SW 1271 (cell line): ENCODE measurements at regions not wholly inside any gene's neighbourhood (a gene's known extent, or its start where the extent isn't known, plus 50 kb on each side); places are given as distances from the start of the nearest gene placed in this dataset.

Source experiments
- DNase-seq, 2 experiments: peaks; one replicate each; lab custom pipeline; 2025; lab: John Stamatoyannopoulos, UW

DNA sequence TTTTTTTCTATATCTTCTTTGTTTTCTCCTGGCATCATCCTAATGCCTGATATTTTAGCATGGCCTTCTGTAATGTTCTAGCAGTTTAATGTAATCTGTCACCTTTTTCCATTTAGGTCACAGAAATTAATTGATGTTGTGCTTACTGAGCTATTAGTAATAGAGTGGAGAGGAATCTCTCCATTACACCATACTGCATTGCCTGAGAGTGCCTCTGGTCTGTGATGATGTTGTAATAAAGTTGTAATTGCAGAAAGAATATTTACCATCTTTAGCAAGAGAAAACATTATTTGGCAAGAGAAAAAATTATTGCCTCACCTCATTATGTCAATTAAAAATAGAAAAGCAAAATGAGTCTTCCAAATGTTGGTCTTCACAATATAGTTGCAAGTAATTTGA, 213.2 kb downstream of the KCNJ3 start:
- no peak for DNase-seq

DNA sequence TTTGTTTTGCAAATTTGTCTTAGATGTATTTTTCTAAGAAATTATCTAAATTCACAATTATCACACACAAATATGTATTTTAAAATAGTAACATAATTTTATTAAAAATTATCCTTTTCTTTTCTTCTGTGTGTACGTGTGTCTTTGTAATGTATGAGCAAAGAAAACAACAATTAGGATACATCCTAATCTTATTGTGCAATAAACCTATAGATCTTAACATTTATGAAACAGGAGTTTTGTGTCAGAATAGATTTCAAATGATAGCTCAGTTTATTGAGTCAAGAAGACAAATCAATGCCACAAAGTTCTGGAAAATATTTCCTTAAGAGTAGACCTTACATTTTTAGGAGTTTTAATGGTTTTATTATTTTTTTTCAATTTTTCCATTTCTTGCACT, 212.2 kb downstream of the KCNJ3 start:
- DNase-seq: no peak

DNA sequence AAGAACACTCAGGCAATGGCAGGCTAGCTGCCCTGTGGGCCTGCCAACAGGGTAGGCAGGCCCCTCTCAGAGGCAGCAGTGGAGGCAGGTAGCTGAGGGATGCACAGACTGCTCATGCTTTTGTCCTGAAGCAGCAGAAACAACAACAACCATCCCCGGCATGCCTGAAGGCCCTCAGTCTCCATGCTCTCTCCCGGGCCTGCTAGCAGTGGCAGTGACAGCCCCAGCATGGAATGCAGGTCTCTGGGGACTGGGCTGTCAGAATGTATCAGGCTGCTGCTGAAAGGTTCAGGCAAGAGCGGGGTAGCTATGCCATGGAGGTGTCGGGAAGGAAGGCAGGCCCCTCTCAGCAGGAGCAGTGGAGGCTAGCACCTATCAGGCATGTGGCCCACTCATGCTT, 209.8 kb downstream of the KCNJ3 start:
- no peak for DNase-seq
